ENCODE measurements at regions not wholly inside any gene's neighbourhood (a gene's known extent, or its start where the extent isn't known, plus 50 kb on each side); places are given as distances from the start of the nearest gene placed in this dataset.

DNA sequence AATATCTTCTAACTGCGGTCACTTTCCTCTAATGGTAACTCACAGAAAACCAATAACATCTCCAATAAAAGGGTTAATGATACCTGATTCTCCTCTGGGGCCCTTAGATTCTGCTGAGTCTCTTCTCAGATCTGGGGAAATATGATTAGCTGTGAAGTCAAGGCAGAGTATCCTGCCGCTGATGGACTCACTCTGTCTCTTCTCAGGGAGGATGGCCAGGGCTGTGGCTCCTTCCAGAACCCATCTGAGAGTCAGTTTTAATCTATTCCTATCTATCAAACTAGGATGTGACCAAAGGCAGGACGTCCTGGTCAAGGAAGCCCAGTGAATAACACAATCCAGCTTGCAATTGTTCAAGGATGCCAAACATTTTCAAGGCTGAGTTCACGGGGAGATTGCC lies 109.8 kb downstream of the SLC10A2 start:
- TF ChIP-seq, protein P1, sequence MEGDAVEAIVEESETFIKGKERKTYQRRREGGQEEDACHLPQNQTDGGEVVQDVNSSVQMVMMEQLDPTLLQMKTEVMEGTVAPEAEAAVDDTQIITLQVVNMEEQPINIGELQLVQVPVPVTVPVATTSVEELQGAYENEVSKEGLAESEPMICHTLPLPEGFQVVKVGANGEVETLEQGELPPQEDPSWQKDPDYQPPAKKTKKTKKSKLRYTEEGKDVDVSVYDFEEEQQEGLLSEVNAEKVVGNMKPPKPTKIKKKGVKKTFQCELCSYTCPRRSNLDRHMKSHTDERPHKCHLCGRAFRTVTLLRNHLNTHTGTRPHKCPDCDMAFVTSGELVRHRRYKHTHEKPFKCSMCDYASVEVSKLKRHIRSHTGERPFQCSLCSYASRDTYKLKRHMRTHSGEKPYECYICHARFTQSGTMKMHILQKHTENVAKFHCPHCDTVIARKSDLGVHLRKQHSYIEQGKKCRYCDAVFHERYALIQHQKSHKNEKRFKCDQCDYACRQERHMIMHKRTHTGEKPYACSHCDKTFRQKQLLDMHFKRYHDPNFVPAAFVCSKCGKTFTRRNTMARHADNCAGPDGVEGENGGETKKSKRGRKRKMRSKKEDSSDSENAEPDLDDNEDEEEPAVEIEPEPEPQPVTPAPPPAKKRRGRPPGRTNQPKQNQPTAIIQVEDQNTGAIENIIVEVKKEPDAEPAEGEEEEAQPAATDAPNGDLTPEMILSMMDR (IDR thresholded peaks at IDR 0.05): no peak
- no peak for TF ChIP-seq POLR2A (IDR thresholded peaks at IDR 0.05)
- no peak for TF ChIP-seq EP300 (IDR thresholded peaks at IDR 0.05)
